ENCODE measurements at regions not wholly inside any gene's neighbourhood (a gene's known extent, or its start where the extent isn't known, plus 50 kb on each side); places are given as distances from the start of the nearest gene placed in this dataset.

DNA sequence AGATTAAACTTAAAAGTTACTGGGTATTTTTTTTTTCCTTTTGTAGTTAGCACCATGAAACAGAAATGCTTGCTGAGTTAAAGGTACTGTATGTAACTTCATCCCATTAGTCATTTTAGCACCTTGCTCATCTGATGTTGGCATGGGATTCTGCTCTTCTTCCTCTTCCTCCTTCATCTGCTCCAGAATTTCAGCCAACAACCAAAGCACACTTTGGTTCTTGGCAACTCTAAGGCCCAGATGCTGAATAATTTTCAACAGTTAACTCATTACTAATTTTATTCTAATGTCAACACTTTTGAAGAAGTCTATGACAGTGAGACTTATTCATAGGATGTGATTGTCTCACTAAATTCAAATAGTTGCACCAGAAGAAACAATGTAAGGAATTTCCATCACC lies 359.2 kb downstream of the KCTD12 start:
- TF ChIP-seq CTCF (IDR thresholded peaks at IDR 0.05) (no peak), POLR2A (IDR thresholded peaks at IDR 0.05) (no peak)

Measured in testis (tissue), 2 donors.